ENCODE measurements at regions not wholly inside any gene's neighbourhood (a gene's known extent, or its start where the extent isn't known, plus 50 kb on each side); places are given as distances from the start of the nearest gene placed in this dataset.

- TF ChIP-seq CTCF (IDR thresholded peaks at IDR 0.05; ENCODE audit: low read depth, low read length): no peak
- DNase-seq (ENCODE audit: extremely low read depth, low read depth): no peak
Observed at GRCh38 chr2:239530749-239531316, 130.0 kb upstream of the HDAC4 start.

GRCh38 chr2:239529313-239530015 lies 128.6 kb upstream of the HDAC4 start:
- TF ChIP-seq CTCF (IDR thresholded peaks at IDR 0.05; ENCODE audit: low read depth, low read length): no peak
- no peak for DNase-seq (ENCODE audit: extremely low read depth, low read depth)

GRCh38 chr2:239528883-239529282 lies 128.1 kb upstream of the HDAC4 start:
- no peak for TF ChIP-seq CTCF (IDR thresholded peaks at IDR 0.05; ENCODE audit: low read depth, low read length)
- DNase-seq (ENCODE audit: extremely low read depth, low read depth): no peak

GRCh38 chr2:239528146-239528545 lies 127.3 kb upstream of the HDAC4 start:
- no peak for TF ChIP-seq CTCF (IDR thresholded peaks at IDR 0.05; ENCODE audit: low read depth, low read length)
- no peak for DNase-seq (ENCODE audit: extremely low read depth, low read depth)

GRCh38 chr2:239526666-239527415 lies 126.0 kb upstream of the HDAC4 start:
- no peak for TF ChIP-seq CTCF (IDR thresholded peaks at IDR 0.05; ENCODE audit: low read depth, low read length)
- no peak for DNase-seq (ENCODE audit: extremely low read depth, low read depth)

- DNase-seq (ENCODE audit: extremely low read depth, low read depth): no peak
- TF ChIP-seq CTCF (IDR thresholded peaks at IDR 0.05; ENCODE audit: low read depth, low read length): no peak
Observed at GRCh38 chr2:239526038-239526437, 125.2 kb upstream of the HDAC4 start.

- no peak for TF ChIP-seq CTCF (IDR thresholded peaks at IDR 0.05; ENCODE audit: low read depth, low read length)
- no peak for DNase-seq (ENCODE audit: extremely low read depth, low read depth)
Observed at GRCh38 chr2:239523954-239524330, 123.1 kb upstream of the HDAC4 start.
